ENCODE measurements at regions not wholly inside any gene's neighbourhood (a gene's known extent, or its start where the extent isn't known, plus 50 kb on each side); places are given as distances from the start of the nearest gene placed in this dataset.

GRCh38 chr3:193870376-193871219 lies 265.4 kb upstream of the HES1 start:
- H3K9me3 ChIP-seq (ENCODE audit: control insufficient read depth, insufficient read depth, low read length) = no peaks in the 10 kb centered on the region
- H3K4me1 ChIP-seq (ENCODE audit: insufficient read depth, low read length) = peaks cover 50% of the 10 kb centered on the region
- H3K9ac ChIP-seq (ENCODE audit: low read depth, low read length) = peak overlapping the region; percentile 5; the same call in 1 of the 2 replicates
- no peaks in the 10 kb centered on the region for H3K36me3 ChIP-seq (ENCODE audit: insufficient read depth, low read length)

- Histone ChIP-seq H3K4me1 (ENCODE audit: insufficient read depth, low read length) (peaks cover 51% of the 10 kb centered on the region), H3K9ac (ENCODE audit: low read depth, low read length) (no peak overlapping the region), H3K9me3 (ENCODE audit: control insufficient read depth, insufficient read depth, low read length) (no peaks in the 10 kb centered on the region), H3K36me3 (ENCODE audit: insufficient read depth, low read length) (no peaks in the 10 kb centered on the region)
Observed at GRCh38 chr3:193871220-193871485, 264.8 kb upstream of the HES1 start.

DNA sequence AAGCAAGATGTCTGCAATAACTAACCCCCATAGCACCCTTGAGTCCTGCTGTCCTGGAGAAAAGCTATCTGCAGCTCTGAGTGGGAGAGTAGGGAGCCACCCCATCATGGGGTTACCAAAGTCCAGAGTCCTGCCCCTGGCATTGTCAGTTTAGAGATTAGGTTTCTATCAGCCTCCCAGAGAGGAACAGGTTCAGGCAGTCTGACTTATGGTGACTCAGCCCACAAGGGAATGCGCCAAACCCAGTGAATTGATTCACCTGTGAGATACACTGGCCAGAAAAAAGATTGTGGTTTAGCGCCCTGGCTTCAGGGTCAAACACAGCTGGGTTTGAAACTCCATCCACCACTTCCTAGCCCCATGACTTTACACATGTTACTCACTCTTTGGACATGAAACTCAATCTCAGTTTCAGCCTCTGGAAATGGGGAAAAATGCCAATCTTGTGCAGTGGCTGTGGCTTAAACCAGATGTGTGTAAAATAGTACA lies 263.6 kb upstream of the HES1 start:
- no peaks in the 10 kb centered on the region for H3K36me3 ChIP-seq (ENCODE audit: insufficient read depth, low read length)
- peaks cover 49% of the 10 kb centered on the region for H3K4me1 ChIP-seq (ENCODE audit: insufficient read depth, low read length)
- no peak overlapping the region for H3K9ac ChIP-seq (ENCODE audit: low read depth, low read length)

GRCh38 chr3:193873426-193874201 lies 262.3 kb upstream of the HES1 start:
- H3K4me1 ChIP-seq (ENCODE audit: insufficient read depth, low read length) = peaks cover 41% of the 10 kb centered on the region
- no peaks in the 10 kb centered on the region for H3K36me3 ChIP-seq (ENCODE audit: insufficient read depth, low read length)
- no peaks in the 10 kb centered on the region for H3K9me3 ChIP-seq (ENCODE audit: control insufficient read depth, insufficient read depth, low read length)
- H3K9ac ChIP-seq (ENCODE audit: low read depth, low read length) = no peak overlapping the region

More for the DNA sequence above, 263.6 kb upstream of the HES1 start:
- no peaks in the 10 kb centered on the region for H3K9me3 ChIP-seq (ENCODE audit: control insufficient read depth, insufficient read depth, low read length)

- H3K9me3 ChIP-seq (ENCODE audit: control insufficient read depth, insufficient read depth, low read length) = no peaks in the 10 kb centered on the region
- no peaks in the 10 kb centered on the region for H3K36me3 ChIP-seq (ENCODE audit: insufficient read depth, low read length)
- no peak overlapping the region for H3K9ac ChIP-seq (ENCODE audit: low read depth, low read length)
- H3K4me1 ChIP-seq (ENCODE audit: insufficient read depth, low read length) = peaks cover 38% of the 10 kb centered on the region
Observed at GRCh38 chr3:193874512-193874911, 261.4 kb upstream of the HES1 start.

GRCh38 chr3:193874997-193875593 lies 260.9 kb upstream of the HES1 start:
- Histone ChIP-seq H3K9me3 (ENCODE audit: control insufficient read depth, insufficient read depth, low read length) (no peaks in the 10 kb centered on the region), H3K9ac (ENCODE audit: low read depth, low read length) (no peak overlapping the region), H3K4me1 (ENCODE audit: insufficient read depth, low read length) (peaks cover 36% of the 10 kb centered on the region), H3K36me3 (ENCODE audit: insufficient read depth, low read length) (no peaks in the 10 kb centered on the region)

- no peaks in the 10 kb centered on the region for H3K36me3 ChIP-seq (ENCODE audit: insufficient read depth, low read length)
- peaks cover 30% of the 10 kb centered on the region for H3K4me1 ChIP-seq (ENCODE audit: insufficient read depth, low read length)
- no peaks in the 10 kb centered on the region for H3K9me3 ChIP-seq (ENCODE audit: control insufficient read depth, insufficient read depth, low read length)
- no peak overlapping the region for H3K9ac ChIP-seq (ENCODE audit: low read depth, low read length)
Observed at GRCh38 chr3:193875601-193876321, 260.2 kb upstream of the HES1 start.

- H3K9ac ChIP-seq (ENCODE audit: low read depth, low read length) = no peak overlapping the region
- H3K9me3 ChIP-seq (ENCODE audit: control insufficient read depth, insufficient read depth, low read length) = no peaks in the 10 kb centered on the region
- H3K36me3 ChIP-seq (ENCODE audit: insufficient read depth, low read length) = no peaks in the 10 kb centered on the region
- H3K4me1 ChIP-seq (ENCODE audit: insufficient read depth, low read length) = peaks cover 18% of the 10 kb centered on the region
Observed at GRCh38 chr3:193879099-193879863, 256.7 kb upstream of the HES1 start.

DNA sequence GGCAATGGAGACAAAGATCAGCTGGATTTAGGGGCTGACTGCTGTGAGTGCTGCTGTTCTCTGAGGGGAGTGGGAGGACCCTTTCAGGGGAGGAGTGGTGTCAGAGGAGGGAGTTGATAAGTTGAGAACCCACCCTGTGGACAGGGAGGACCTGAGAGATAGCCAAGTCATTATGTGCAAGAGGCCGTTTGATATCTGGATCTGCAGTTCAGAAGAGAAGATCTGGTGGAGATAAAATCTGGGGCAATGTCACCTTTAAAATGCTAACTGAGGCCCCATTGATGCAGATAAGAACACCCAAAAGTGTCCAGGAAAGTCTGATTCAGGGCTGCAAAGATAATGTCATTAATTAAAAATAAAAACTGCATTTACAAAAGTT lies 256.1 kb upstream of the HES1 start:
- Histone ChIP-seq H3K9me3 (ENCODE audit: control insufficient read depth, insufficient read depth, low read length) (no peaks in the 10 kb centered on the region), H3K36me3 (ENCODE audit: insufficient read depth, low read length) (no peaks in the 10 kb centered on the region), H3K9ac (ENCODE audit: low read depth, low read length) (no peak overlapping the region), H3K4me1 (ENCODE audit: insufficient read depth, low read length) (peaks cover 12% of the 10 kb centered on the region)

- Histone ChIP-seq H3K9me3 (ENCODE audit: control insufficient read depth, insufficient read depth, low read length) (no peaks in the 10 kb centered on the region), H3K36me3 (ENCODE audit: insufficient read depth, low read length) (no peaks in the 10 kb centered on the region), H3K9ac (ENCODE audit: low read depth, low read length) (no peak overlapping the region), H3K4me1 (ENCODE audit: insufficient read depth, low read length) (0 out of 2 replicates have a peak, but pooled peaks cover 3% of the 10 kb centered on the region)
Observed at GRCh38 chr3:193882091-193882490, 253.9 kb upstream of the HES1 start.

GRCh38 chr3:193883551-193883950 lies 252.4 kb upstream of the HES1 start:
- H3K9ac ChIP-seq (ENCODE audit: low read depth, low read length) = no peak overlapping the region
- H3K9me3 ChIP-seq (ENCODE audit: control insufficient read depth, insufficient read depth, low read length) = no peaks in the 10 kb centered on the region
- no peaks in the 10 kb centered on the region for H3K36me3 ChIP-seq (ENCODE audit: insufficient read depth, low read length)
- peaks cover 3% of the 10 kb centered on the region; the same call in 1 of the 2 replicates for H3K4me1 ChIP-seq (ENCODE audit: insufficient read depth, low read length)

DNA sequence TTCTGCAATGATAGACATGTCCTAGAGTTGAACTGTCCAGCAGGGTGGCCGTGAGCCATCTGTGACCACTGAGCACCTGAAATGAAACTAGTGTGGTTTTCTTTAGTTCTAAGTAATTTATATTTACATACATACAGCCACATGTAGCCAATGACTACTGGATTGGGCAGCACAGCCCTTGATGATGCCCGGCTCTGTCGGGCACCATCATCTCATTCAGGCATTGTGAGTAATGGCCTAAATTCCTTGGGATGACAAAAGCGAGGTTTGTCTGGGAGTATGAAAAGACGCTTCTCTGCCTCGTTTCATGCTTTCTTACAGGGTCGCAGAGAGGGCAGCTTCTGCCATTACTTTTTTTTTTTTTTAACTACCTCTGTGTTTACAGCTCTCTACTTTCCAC lies 251.9 kb upstream of the HES1 start:
- Histone ChIP-seq H3K4me1 (ENCODE audit: insufficient read depth, low read length) (no peaks in the 10 kb centered on the region; the same call in 1 of the 2 replicates), H3K9ac (ENCODE audit: low read depth, low read length) (no peak overlapping the region), H3K36me3 (ENCODE audit: insufficient read depth, low read length) (no peaks in the 10 kb centered on the region), H3K9me3 (ENCODE audit: control insufficient read depth, insufficient read depth, low read length) (no peaks in the 10 kb centered on the region)

DNA sequence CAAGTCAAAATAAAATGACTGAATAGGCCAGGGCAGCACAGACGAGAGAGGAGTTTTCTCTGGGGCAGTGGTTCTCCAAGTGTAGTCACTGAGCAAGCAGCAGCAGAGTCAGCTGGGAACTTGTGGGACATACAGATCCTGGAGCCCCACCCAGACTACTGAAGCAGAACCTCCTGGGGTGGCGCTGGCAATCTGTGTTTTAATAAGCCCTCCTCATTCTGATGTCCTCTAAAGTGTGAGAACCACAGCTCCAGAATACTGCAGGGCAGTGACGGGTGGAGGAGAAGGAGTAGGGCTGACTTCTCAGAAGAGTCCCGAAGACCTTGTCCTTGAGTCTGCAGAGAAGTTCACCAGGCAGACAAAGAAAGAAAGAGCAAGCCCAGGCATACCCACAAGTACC lies 251.3 kb upstream of the HES1 start:
- H3K9me3 ChIP-seq (ENCODE audit: control insufficient read depth, insufficient read depth, low read length) = no peaks in the 10 kb centered on the region
- H3K36me3 ChIP-seq (ENCODE audit: insufficient read depth, low read length) = no peaks in the 10 kb centered on the region
- H3K4me1 ChIP-seq (ENCODE audit: insufficient read depth, low read length) = no peaks in the 10 kb centered on the region; the same call in 1 of the 2 replicates
- H3K9ac ChIP-seq (ENCODE audit: low read depth, low read length) = no peak overlapping the region
